ENCODE measurements at regions not wholly inside any gene's neighbourhood (a gene's known extent, or its start where the extent isn't known, plus 50 kb on each side); places are given as distances from the start of the nearest gene placed in this dataset.

GRCh38 chr5:33167541-33167940 lies 273.2 kb upstream of the TARS1 start:
- H3K4me3 ChIP-seq (ENCODE audit: control insufficient read depth, low read depth, low read length): no peak overlapping the region
- DNase-seq (ENCODE audit: low read depth): peak; percentile 8
- TF ChIP-seq CTCF (IDR thresholded peaks at IDR 0.05; ENCODE audit: control insufficient read depth, insufficient read depth, low read depth, low read length, missing control alignments): no peak

GRCh38 chr5:33170411-33170810 lies 270.4 kb upstream of the TARS1 start:
- no peak for TF ChIP-seq CTCF (IDR thresholded peaks at IDR 0.05; ENCODE audit: control insufficient read depth, insufficient read depth, low read depth, low read length, missing control alignments)
- no peak overlapping the region for H3K4me3 ChIP-seq (ENCODE audit: control insufficient read depth, low read depth, low read length)
- no peak for DNase-seq (ENCODE audit: low read depth)

- no peak for TF ChIP-seq CTCF (IDR thresholded peaks at IDR 0.05; ENCODE audit: control insufficient read depth, insufficient read depth, low read depth, low read length, missing control alignments)
- no peak for DNase-seq (ENCODE audit: low read depth)
- H3K4me3 ChIP-seq (ENCODE audit: control insufficient read depth, low read depth, low read length): no peak overlapping the region
These were observed 266.4 kb upstream of the TARS1 start for GRCh38 chr5:33174383-33174782.

- H3K4me3 ChIP-seq (ENCODE audit: control insufficient read depth, low read depth, low read length): no peak overlapping the region
- DNase-seq (ENCODE audit: low read depth): no peak
- TF ChIP-seq CTCF (IDR thresholded peaks at IDR 0.05; ENCODE audit: control insufficient read depth, insufficient read depth, low read depth, low read length, missing control alignments): no peak
These were observed 261.5 kb upstream of the TARS1 start for GRCh38 chr5:33179301-33179700.

GRCh38 chr5:33180900-33181299 lies 259.9 kb upstream of the TARS1 start:
- DNase-seq (ENCODE audit: low read depth): peak; percentile 33
- peak; percentile 54 for TF ChIP-seq CTCF (IDR thresholded peaks at IDR 0.05; ENCODE audit: control insufficient read depth, insufficient read depth, low read depth, low read length, missing control alignments)
- H3K4me3 ChIP-seq (ENCODE audit: control insufficient read depth, low read depth, low read length): no peak overlapping the region

- no peak overlapping the region for H3K4me3 ChIP-seq (ENCODE audit: control insufficient read depth, low read depth, low read length)
- TF ChIP-seq CTCF (IDR thresholded peaks at IDR 0.05; ENCODE audit: control insufficient read depth, insufficient read depth, low read depth, low read length, missing control alignments): no peak
- DNase-seq (ENCODE audit: low read depth): no peak
These were observed 257.8 kb upstream of the TARS1 start for GRCh38 chr5:33182986-33183385.

GRCh38 chr5:33184367-33184766 lies 256.4 kb upstream of the TARS1 start:
- no peak overlapping the region for H3K4me3 ChIP-seq (ENCODE audit: control insufficient read depth, low read depth, low read length)
- DNase-seq (ENCODE audit: low read depth): no peak
- TF ChIP-seq CTCF (IDR thresholded peaks at IDR 0.05; ENCODE audit: control insufficient read depth, insufficient read depth, low read depth, low read length, missing control alignments): no peak
